ENCODE measurements at regions not wholly inside any gene's neighbourhood (a gene's known extent, or its start where the extent isn't known, plus 50 kb on each side); places are given as distances from the start of the nearest gene placed in this dataset.

DNA sequence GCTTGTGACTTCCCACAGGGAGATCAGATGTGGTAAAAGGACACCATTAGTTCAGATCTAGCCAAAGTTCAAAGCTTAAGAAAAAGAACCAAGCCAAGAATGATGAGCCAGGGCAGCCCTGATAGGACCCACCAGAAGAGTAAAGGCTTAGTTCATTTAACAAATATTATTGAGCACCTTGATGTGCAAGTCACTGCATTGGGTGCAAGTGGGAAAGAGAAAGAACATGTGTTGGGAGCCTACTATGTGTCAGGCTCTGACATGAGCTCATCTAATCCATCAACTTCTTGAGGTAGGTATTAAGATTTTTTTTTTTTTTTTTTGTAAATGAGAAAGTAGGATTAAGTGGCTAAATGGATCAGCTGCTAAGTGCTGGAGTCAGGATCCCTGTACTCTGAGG lies 53.4 kb upstream of the PIAS1 start:
- no peak overlapping the region for H3K4me3 ChIP-seq (ENCODE audit: low read length)
- H3K36me3 ChIP-seq (ENCODE audit: insufficient read depth, low read length) = no peaks in the 10 kb centered on the region
- no peaks in the 10 kb centered on the region for H3K27me3 ChIP-seq (ENCODE audit: control insufficient read depth in 1 of 2, insufficient read depth in 2 of 2, low read length in 2 of 2)
- H3K27ac ChIP-seq (ENCODE audit: low read depth in 1 of 2, low read length in 2 of 2) = no peak overlapping the region
- TF ChIP-seq, protein P1, sequence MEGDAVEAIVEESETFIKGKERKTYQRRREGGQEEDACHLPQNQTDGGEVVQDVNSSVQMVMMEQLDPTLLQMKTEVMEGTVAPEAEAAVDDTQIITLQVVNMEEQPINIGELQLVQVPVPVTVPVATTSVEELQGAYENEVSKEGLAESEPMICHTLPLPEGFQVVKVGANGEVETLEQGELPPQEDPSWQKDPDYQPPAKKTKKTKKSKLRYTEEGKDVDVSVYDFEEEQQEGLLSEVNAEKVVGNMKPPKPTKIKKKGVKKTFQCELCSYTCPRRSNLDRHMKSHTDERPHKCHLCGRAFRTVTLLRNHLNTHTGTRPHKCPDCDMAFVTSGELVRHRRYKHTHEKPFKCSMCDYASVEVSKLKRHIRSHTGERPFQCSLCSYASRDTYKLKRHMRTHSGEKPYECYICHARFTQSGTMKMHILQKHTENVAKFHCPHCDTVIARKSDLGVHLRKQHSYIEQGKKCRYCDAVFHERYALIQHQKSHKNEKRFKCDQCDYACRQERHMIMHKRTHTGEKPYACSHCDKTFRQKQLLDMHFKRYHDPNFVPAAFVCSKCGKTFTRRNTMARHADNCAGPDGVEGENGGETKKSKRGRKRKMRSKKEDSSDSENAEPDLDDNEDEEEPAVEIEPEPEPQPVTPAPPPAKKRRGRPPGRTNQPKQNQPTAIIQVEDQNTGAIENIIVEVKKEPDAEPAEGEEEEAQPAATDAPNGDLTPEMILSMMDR (IDR thresholded peaks at IDR 0.05) = no peak
- H3K4me3 Mint-ChIP-seq = no peak overlapping the region
- no peaks in the 10 kb centered on the region for H3K9me3 ChIP-seq (ENCODE audit: control insufficient read depth in 1 of 2, insufficient read depth in 1 of 2, low read length in 2 of 2)
- no peak overlapping the region for H3K27ac Mint-ChIP-seq
- ATAC-seq (ENCODE audit: poor library complexity) (no peak), DNase-seq (no peak)
- no peaks in the 10 kb centered on the region for H3K4me1 Mint-ChIP-seq (ENCODE audit: low read depth)
- intact Hi-C loops (cut with DNase I, micrococcal nuclease) = no loop called here
- no peaks in the 10 kb centered on the region for H3K9me3 Mint-ChIP-seq
- no peaks in the 10 kb centered on the region for H3K36me3 Mint-ChIP-seq (ENCODE audit: low read depth)
- H3K27me3 Mint-ChIP-seq = no peaks in the 10 kb centered on the region
- ChIA-PET CTCF (no interaction called here), POLR2A (interaction anchor here (0.6 kb wide), 1 partner anchor 114 kb away, joined by 3 read pairs; no protein-coding TSS in a partner anchor)
- H3K4me1 ChIP-seq (ENCODE audit: insufficient read depth, low read length) = no peaks in the 10 kb centered on the region

DNA sequence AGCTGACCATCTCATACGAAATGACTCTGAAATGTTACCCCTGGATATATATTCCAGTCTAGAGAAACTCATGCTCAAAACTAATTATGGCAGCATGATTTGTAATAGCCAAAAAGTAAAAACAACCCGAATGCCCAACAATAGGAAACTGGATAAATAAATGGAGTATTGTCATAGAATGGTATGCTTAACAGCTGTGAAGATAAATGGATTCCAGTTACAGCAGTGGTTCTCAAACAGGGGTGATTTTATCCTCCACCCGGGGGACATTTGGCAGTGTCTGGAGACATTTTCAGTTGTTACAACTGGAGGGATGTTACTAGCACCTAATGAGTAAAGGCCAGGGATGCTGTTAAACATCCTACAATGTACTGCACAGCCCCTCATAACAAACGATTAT lies 52.3 kb upstream of the PIAS1 start:
- peaks cover 0 to 3% of the 10 kb centered on the region in 2 experiments for H3K9me3 ChIP-seq (ENCODE audit: control insufficient read depth in 1 of 2, insufficient read depth in 1 of 2, low read length in 2 of 2)
- Mint-ChIP-seq H3K4me3 (no peak overlapping the region), H3K27ac (no peak overlapping the region), H3K4me1 (ENCODE audit: low read depth) (no peaks in the 10 kb centered on the region), H3K9me3 (peaks cover 1% of the 10 kb centered on the region), H3K27me3 (no peaks in the 10 kb centered on the region), H3K36me3 (ENCODE audit: low read depth) (no peaks in the 10 kb centered on the region)
- H3K36me3 ChIP-seq (ENCODE audit: insufficient read depth, low read length) = no peaks in the 10 kb centered on the region
- H3K27me3 ChIP-seq (ENCODE audit: control insufficient read depth in 1 of 2, insufficient read depth in 2 of 2, low read length in 2 of 2) = no peaks in the 10 kb centered on the region
- no peak for DNase-seq
- CTCF ChIA-PET = no interaction called here
- POLR2A ChIA-PET = no interaction called here
- no peak overlapping the region for H3K4me3 ChIP-seq (ENCODE audit: low read length)
- H3K27ac ChIP-seq (ENCODE audit: low read depth in 1 of 2, low read length in 2 of 2) = no peak overlapping the region
- no peak for ATAC-seq (ENCODE audit: poor library complexity)
- intact Hi-C loops (cut with DNase I, micrococcal nuclease) = no loop called here
- no peaks in the 10 kb centered on the region for H3K4me1 ChIP-seq (ENCODE audit: insufficient read depth, low read length)
- TF ChIP-seq, protein P1 (IDR thresholded peaks at IDR 0.05) = no peak

DNA sequence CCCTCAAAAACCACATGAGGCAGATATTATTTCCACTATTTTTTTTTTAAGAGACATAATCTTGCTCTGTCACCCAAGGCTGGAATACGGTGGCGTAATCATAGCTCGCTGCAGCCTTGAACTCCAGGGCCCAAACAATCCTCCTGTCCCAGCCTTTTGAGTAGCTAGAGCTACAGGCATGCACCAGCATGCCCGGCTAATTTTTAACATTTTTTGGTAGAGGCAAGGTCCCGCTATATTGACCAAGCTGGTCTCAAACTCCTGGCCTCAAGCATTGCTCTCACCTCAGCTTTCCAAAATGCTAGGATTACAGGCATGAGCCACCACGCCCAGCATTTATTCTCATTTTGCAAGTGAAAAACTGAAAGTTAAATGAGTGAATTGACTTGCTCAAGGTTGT lies 50.8 kb upstream of the PIAS1 start:
- no peak overlapping the region for H3K27ac Mint-ChIP-seq
- Histone ChIP-seq H3K4me3 (ENCODE audit: low read length) (no peak overlapping the region), H3K36me3 (ENCODE audit: insufficient read depth, low read length) (no peaks in the 10 kb centered on the region), H3K27ac (ENCODE audit: low read depth in 1 of 2, low read length in 2 of 2) (no peak overlapping the region), H3K4me1 (ENCODE audit: insufficient read depth, low read length) (no peaks in the 10 kb centered on the region), H3K27me3 (ENCODE audit: control insufficient read depth in 1 of 2, insufficient read depth in 2 of 2, low read length in 2 of 2) (peaks cover 0 to 2% of the 10 kb centered on the region in 2 experiments), H3K9me3 (ENCODE audit: control insufficient read depth in 1 of 2, insufficient read depth in 1 of 2, low read length in 2 of 2) (peaks cover 0 to 3% of the 10 kb centered on the region in 2 experiments)
- peaks cover 8% of the 10 kb centered on the region for H3K27me3 Mint-ChIP-seq
- POLR2A ChIA-PET = no interaction called here
- CTCF ChIA-PET = no interaction called here
- ATAC-seq (ENCODE audit: poor library complexity) = no peak
- peaks cover 6% of the 10 kb centered on the region for H3K9me3 Mint-ChIP-seq
- TF ChIP-seq, protein P1 (IDR thresholded peaks at IDR 0.05) = no peak
- no peaks in the 10 kb centered on the region for H3K36me3 Mint-ChIP-seq (ENCODE audit: low read depth)
- DNase-seq = no peak
- intact Hi-C loops (cut with DNase I, micrococcal nuclease) = no loop called here
- no peaks in the 10 kb centered on the region for H3K4me1 Mint-ChIP-seq (ENCODE audit: low read depth)
- H3K4me3 Mint-ChIP-seq = no peak overlapping the region
